HEK293 (cell line): ENCODE measurements at regions not wholly inside any gene's neighbourhood (a gene's known extent, or its start where the extent isn't known, plus 50 kb on each side); places are given as distances from the start of the nearest gene placed in this dataset.

Source experiments
- CTCF ChIA-PET: fragments of 350-600 bp; formaldehyde crosslinking; extraction: SDS; loops from one replicate; lab custom pipeline; 2021; ENCODE audit warnings: antibody characterized with exemption; lab: Yijun Ruan, JAX
- POLR2A ChIA-PET: fragments of 300-600 bp; formaldehyde crosslinking; extraction: SDS; loops from one replicate; lab custom pipeline; 2020; ENCODE audit warnings: antibody characterized with exemption, inconsistent platforms; lab: Yijun Ruan, JAX
- H3K27ac ChIP-seq: fragments of 200-500 bp; sonication (Bioruptor generic); 2 replicates; pipeline ENCODE4 v1.5.1; 2014; ENCODE audit warnings: low read depth, low read length, control low read depth, inconsistent platforms; ENCODE audit errors: extremely low read depth
- H3K36me3 ChIP-seq, 2 experiments: fragments of 200-500 bp in 1 of 2; sonication (Bioruptor generic) in 1 of 2; 1 replicate in 1 of 2; 2 replicates in 1 of 2; pipeline ENCODE4 v1.5.1; 2014 to 2017; ENCODE audit warnings: inconsistent platforms in 2 of 2, low read length in 2 of 2; ENCODE audit not compliant: control insufficient read depth in 2 of 2, insufficient read depth in 1 of 2
- H3K4me1 ChIP-seq: fragments of 200-500 bp; sonication (Bioruptor generic); 2 replicates; pipeline ENCODE4 v1.5.1; 2014; ENCODE audit warnings: mild to moderate bottlenecking, low read length, inconsistent platforms; ENCODE audit not compliant: control insufficient read depth, insufficient read depth
- H3K4me3 ChIP-seq: 2 replicates; pipeline ENCODE4 v1.5.1; 2011; ENCODE audit warnings: low read depth, mild to moderate bottlenecking, control low read depth, low read length, moderate library complexity
- H3K9me3 ChIP-seq: fragments of 200-500 bp; sonication (Bioruptor generic); 2 replicates; pipeline ENCODE4 v1.5.1; 2014; ENCODE audit warnings: low read depth, low read length, inconsistent platforms; ENCODE audit not compliant: control insufficient read depth, insufficient read depth
- GLI4 ChIP-seq: fragments of 450-650 bp; formaldehyde crosslinking; IDR thresholded peaks from 2 replicates; pipeline ENCODE4 v1.5.1; 2016; ENCODE audit warnings: missing biosample characterization, missing genetic modification characterization
- GLIS2 ChIP-seq: fragments of 450-650 bp; formaldehyde crosslinking; IDR thresholded peaks from 2 replicates; pipeline ENCODE4 v1.5.1; 2016; ENCODE audit warnings: missing biosample characterization, missing genetic modification characterization
- IKZF3 ChIP-seq: fragments of 450-650 bp; IDR thresholded peaks from 2 replicates; pipeline ENCODE4 v1.5.0; 2018; ENCODE audit warnings: missing biosample characterization, mild to moderate bottlenecking, missing genetic modification characterization, moderate library complexity
- KLF17 ChIP-seq: fragments of 450-650 bp; formaldehyde crosslinking; IDR thresholded peaks from 2 replicates; pipeline ENCODE4 v1.5.1; 2016; ENCODE audit warnings: missing biosample characterization, missing genetic modification characterization
- KLF8 ChIP-seq: fragments of 450-650 bp; formaldehyde crosslinking; IDR thresholded peaks from 2 replicates; pipeline ENCODE4 v1.5.1; 2016; ENCODE audit warnings: missing biosample characterization, missing genetic modification characterization
- RBAK ChIP-seq: fragments of 450-650 bp; formaldehyde crosslinking; IDR thresholded peaks from 2 replicates; pipeline ENCODE4 v1.5.1; 2016; ENCODE audit warnings: missing biosample characterization, missing genetic modification characterization
- YY1 ChIP-seq: fragments of 450-650 bp; formaldehyde crosslinking; IDR thresholded peaks from 2 replicates; pipeline ENCODE4 v1.5.1; 2018; ENCODE audit warnings: missing biosample characterization, missing genetic modification characterization
- ZBTB21 ChIP-seq: fragments of 450-650 bp; formaldehyde crosslinking; IDR thresholded peaks from 2 replicates; pipeline ENCODE4 v1.5.1; 2017; ENCODE audit warnings: missing biosample characterization, missing genetic modification characterization
- ZNF138 ChIP-seq: fragments of 450-650 bp; formaldehyde crosslinking; IDR thresholded peaks from 2 replicates; pipeline ENCODE4 v1.5.1; 2016; ENCODE audit warnings: missing biosample characterization, missing genetic modification characterization, borderline replicate concordance
- ZNF155 ChIP-seq: fragments of 450-650 bp; formaldehyde crosslinking; IDR thresholded peaks from 2 replicates; pipeline ENCODE4 v1.5.1; 2016; ENCODE audit warnings: missing biosample characterization, missing genetic modification characterization
- ZNF19 ChIP-seq: fragments of 450-650 bp; formaldehyde crosslinking; IDR thresholded peaks from 2 replicates; pipeline ENCODE4; 2016; ENCODE audit warnings: missing biosample characterization, missing genetic modification characterization, low read depth
- ZNF37A ChIP-seq: fragments of 450-650 bp; IDR thresholded peaks from 2 replicates; pipeline ENCODE4 v1.5.1; 2018; ENCODE audit warnings: missing biosample characterization, missing genetic modification characterization
- ZNF449 ChIP-seq: fragments of 450-650 bp; formaldehyde crosslinking; IDR thresholded peaks from 2 replicates; pipeline ENCODE4 v1.5.1; 2017; ENCODE audit warnings: missing biosample characterization, mild to moderate bottlenecking, missing genetic modification characterization, moderate library complexity
- ZNF596 ChIP-seq: fragments of 450-650 bp; IDR thresholded peaks from 2 replicates; pipeline ENCODE4 v1.5.0; 2018; ENCODE audit warnings: missing biosample characterization, mild to moderate bottlenecking, missing genetic modification characterization, moderate library complexity
- ZNF600 ChIP-seq: fragments of 450-650 bp; formaldehyde crosslinking; IDR thresholded peaks from 2 replicates; pipeline ENCODE4 v1.5.1; 2016; ENCODE audit warnings: missing biosample characterization, missing genetic modification characterization
- ZNF677 ChIP-seq: fragments of 450-650 bp; IDR thresholded peaks from 2 replicates; pipeline ENCODE4 v1.5.0; 2018; ENCODE audit warnings: missing biosample characterization, mild to moderate bottlenecking, missing genetic modification characterization, moderate library complexity
- ZSCAN30 ChIP-seq: fragments of 450-650 bp; IDR thresholded peaks from 2 replicates; pipeline ENCODE4 v1.5.1; 2018; ENCODE audit warnings: missing biosample characterization, mild to moderate bottlenecking, missing genetic modification characterization, moderate library complexity
- ZSCAN5A ChIP-seq: fragments of 450-650 bp; formaldehyde crosslinking; IDR thresholded peaks from 2 replicates; pipeline ENCODE4 v1.5.1; 2016; ENCODE audit warnings: missing biosample characterization, missing genetic modification characterization
- TF ChIP-seq, protein P1 (sequence below): fragments of 450-650 bp; formaldehyde crosslinking; IDR thresholded peaks from 2 replicates; pipeline ENCODE4 v1.5.1; 2016; ENCODE audit warnings: missing biosample characterization, missing genetic modification characterization, low read depth

DNA sequence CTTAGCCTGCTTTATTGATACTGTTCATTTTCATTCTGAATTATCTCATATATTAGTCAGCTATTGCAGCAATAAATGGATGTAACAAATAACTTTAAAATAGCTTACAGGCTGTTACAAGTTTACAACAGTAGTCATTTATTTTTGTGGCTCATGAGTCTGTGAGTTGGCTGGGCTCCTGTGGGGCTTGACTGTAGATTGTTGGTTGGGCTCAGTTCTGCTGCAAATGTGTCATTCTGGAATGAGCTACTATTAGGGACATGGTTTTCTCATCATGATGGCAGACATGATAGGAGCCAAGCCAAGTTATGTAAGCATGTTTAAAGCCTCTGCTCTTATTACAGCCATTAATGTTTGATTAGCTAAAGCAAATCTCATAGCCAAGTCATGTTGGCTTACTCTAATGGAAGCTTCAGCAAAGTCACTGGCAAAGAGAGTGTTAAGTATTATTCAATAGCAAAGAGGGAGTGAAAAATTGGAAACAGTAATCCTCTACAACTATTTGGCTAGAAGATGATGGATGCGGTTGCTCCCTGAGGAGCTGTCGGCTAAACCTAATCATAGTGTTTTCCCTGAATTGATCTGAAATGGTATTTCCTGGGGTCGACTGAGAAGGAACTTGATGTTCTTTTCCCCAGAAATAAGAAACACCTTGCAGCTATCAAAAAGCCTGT lies 391.3 kb downstream of the TDRD3 start:
- Histone ChIP-seq H3K27ac (no peak overlapping the region), H3K4me3 (no peak overlapping the region), H3K36me3 (no peaks in the 10 kb centered on the region), H3K9me3 (no peaks in the 10 kb centered on the region), H3K4me1 (no peaks in the 10 kb centered on the region)
- ChIA-PET POLR2A (interaction anchor here (0.6 kb wide), 1 partner anchor 11 kb away, joined by 3 read pairs; no protein-coding TSS in a partner anchor), CTCF (interaction anchor here (0.5 to 0.6 kb wide), 2 partner anchors 20 to 27 kb away, joined by 3 read pairs; no protein-coding TSS in a partner anchor)
- TF ChIP-seq ZSCAN5A (tag by site-specific recombination) (no peak), ZBTB21 (tag by site-specific recombination) (no peak), ZNF449 (tag by site-specific recombination) (peak; percentile 97), KLF17 (tag by site-specific recombination) (no peak)

- H3K9me3 ChIP-seq: no peaks in the 10 kb centered on the region
- ChIA-PET CTCF (no interaction called here), POLR2A (no interaction called here)
- no peak overlapping the region for H3K27ac ChIP-seq
- no peak for TF ChIP-seq ZSCAN30 (tag by site-specific recombination)
- TF ChIP-seq ZNF19 (tag by site-specific recombination): no peak
- no peak for TF ChIP-seq ZNF37A (tag by site-specific recombination)
- TF ChIP-seq ZNF677 (tag by site-specific recombination): no peak
- no peak for TF ChIP-seq IKZF3 (tag by site-specific recombination)
- TF ChIP-seq KLF8 (tag by site-specific recombination): no peak
- TF ChIP-seq ZNF155 (tag by site-specific recombination): no peak
- TF ChIP-seq ZNF138: no peak
- TF ChIP-seq GLI4 (tag by site-specific recombination): no peak
- TF ChIP-seq ZNF596 (tag by site-specific recombination): no peak
- TF ChIP-seq YY1 (tag by site-specific recombination): no peak
- TF ChIP-seq GLIS2 (tag by site-specific recombination): no peak
- no peak for TF ChIP-seq RBAK (tag by site-specific recombination)
- TF ChIP-seq, protein P1, sequence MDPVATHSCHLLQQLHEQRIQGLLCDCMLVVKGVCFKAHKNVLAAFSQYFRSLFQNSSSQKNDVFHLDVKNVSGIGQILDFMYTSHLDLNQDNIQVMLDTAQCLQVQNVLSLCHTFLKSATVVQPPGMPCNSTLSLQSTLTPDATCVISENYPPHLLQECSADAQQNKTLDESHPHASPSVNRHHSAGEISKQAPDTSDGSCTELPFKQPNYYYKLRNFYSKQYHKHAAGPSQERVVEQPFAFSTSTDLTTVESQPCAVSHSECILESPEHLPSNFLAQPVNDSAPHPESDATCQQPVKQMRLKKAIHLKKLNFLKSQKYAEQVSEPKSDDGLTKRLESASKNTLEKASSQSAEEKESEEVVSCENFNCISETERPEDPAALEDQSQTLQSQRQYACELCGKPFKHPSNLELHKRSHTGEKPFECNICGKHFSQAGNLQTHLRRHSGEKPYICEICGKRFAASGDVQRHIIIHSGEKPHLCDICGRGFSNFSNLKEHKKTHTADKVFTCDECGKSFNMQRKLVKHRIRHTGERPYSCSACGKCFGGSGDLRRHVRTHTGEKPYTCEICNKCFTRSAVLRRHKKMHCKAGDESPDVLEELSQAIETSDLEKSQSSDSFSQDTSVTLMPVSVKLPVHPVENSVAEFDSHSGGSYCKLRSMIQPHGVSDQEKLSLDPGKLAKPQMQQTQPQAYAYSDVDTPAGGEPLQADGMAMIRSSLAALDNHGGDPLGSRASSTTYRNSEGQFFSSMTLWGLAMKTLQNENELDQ (tag by site-specific recombination): no peak
- TF ChIP-seq ZNF600 (tag by site-specific recombination): no peak
- no peaks in the 10 kb centered on the region for H3K4me1 ChIP-seq
- no peaks in the 10 kb centered on the region for H3K36me3 ChIP-seq
- no peak overlapping the region for H3K4me3 ChIP-seq
Measured at GRCh38 chr13:60787083-60787482, 390.1 kb downstream of the TDRD3 start.
